GM18520 (cell line): ENCODE measurements at regions not wholly inside any gene's neighbourhood (a gene's known extent, or its start where the extent isn't known, plus 50 kb on each side); places are given as distances from the start of the nearest gene placed in this dataset.
A peak's percentile ranks its signal among the peaks of the same experiment; 100 is the strongest.
"Not testable (repeated sequence)": the region's sequence is repeated elsewhere in the genome, so short reads cannot be mapped to it uniquely, and the experiment has no call there.

ENCODE experiments used
- ATAC-seq: cut with Tn5 transposase; IDR thresholded peaks from one replicate; pipeline ENCODE4 v1.9.1; 2021; ENCODE audit not compliant: unreplicated experiment

- no peak for ATAC-seq
These were observed 203.3 kb upstream of the LMCD1 start for GRCh38 chr3:8298021-8298954.

DNA sequence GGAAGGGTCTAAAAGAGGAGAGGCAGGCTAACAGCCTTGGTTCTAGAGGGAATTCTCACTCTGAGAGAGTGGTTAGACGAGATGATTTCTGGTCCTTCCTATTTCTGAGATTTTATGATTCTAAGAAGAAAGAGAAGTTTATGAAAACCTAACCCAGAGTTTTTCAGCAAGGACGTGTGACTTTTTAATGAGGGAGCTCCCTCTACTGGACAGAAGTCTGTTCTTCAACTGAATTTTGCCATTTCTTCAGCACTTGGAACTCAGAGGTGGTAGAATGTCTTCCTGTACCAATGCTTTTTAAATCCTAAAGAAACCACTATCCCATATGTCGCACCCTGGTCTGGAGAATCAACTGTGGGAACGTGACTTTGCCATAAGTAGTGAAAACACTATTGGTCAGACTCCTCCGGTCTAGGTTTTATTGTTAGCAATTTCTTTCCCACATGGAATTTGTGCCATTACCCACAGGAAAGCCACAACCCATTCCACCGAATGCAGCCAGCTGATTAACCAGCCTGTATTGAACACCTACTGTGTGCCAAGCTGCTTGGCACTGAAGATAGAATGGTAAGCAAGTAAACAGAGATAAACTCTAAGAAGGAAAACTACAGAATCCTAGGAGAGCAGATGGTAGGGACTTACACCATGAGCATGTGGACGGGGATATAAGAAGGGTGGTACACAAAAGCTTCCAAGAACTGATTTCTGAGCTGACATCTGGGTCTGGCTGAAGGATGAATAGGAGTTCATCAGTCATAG, 199.5 kb upstream of the LMCD1 start:
- ATAC-seq = no peak

GRCh38 chr3:8303466-8303865, 198.2 kb upstream of the LMCD1 start:
- ATAC-seq = no peak

DNA sequence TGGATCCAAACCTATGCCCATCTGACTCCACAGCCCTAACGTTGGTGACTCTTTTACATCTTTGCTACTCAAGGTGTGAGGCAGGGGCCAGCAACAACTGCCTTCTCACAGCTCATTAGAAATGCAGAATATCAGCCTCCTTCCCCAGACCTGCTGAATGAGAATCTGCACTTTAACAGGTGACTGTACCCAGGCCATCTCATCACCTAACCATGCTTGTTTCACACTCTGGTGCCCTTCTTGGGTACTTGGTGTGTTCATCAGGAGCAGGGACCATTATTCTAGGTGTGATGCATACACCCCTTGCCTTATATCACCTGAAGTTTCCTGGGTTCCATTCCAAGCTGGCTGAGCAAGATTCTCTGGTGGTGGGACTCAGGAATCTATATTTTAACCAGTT, 196.3 kb upstream of the LMCD1 start:
- no peak for ATAC-seq

GRCh38 chr3:8307545-8308110, 194.0 kb upstream of the LMCD1 start:
- no peak for ATAC-seq

- no peak for ATAC-seq
These were observed 190.3 kb upstream of the LMCD1 start for GRCh38 chr3:8311321-8311720.

GRCh38 chr3:8312685-8313084, 188.9 kb upstream of the LMCD1 start:
- no peak for ATAC-seq

GRCh38 chr3:8313560-8314267, 187.9 kb upstream of the LMCD1 start:
- ATAC-seq = no peak

DNA sequence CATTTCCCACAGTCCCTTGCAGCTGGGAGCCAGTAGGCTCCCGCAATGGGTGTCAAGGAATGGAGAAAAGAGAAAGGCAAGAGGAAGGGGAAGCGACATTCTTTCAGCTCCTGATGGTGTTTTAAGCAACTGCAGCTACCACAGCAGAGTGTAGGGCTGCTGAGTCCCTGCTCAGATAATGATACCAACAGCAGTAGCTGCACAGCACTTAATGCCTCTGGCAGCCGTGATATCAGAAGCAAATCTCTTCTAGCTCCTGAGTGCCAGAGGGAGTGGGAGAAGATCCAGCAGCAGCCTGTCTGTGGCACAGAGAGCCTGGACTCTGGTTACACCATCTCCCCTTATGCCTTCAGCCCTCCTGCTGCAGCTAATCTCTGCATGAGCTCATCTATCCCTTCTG, 186.1 kb upstream of the LMCD1 start:
- ATAC-seq = not testable (repeated sequence)

DNA sequence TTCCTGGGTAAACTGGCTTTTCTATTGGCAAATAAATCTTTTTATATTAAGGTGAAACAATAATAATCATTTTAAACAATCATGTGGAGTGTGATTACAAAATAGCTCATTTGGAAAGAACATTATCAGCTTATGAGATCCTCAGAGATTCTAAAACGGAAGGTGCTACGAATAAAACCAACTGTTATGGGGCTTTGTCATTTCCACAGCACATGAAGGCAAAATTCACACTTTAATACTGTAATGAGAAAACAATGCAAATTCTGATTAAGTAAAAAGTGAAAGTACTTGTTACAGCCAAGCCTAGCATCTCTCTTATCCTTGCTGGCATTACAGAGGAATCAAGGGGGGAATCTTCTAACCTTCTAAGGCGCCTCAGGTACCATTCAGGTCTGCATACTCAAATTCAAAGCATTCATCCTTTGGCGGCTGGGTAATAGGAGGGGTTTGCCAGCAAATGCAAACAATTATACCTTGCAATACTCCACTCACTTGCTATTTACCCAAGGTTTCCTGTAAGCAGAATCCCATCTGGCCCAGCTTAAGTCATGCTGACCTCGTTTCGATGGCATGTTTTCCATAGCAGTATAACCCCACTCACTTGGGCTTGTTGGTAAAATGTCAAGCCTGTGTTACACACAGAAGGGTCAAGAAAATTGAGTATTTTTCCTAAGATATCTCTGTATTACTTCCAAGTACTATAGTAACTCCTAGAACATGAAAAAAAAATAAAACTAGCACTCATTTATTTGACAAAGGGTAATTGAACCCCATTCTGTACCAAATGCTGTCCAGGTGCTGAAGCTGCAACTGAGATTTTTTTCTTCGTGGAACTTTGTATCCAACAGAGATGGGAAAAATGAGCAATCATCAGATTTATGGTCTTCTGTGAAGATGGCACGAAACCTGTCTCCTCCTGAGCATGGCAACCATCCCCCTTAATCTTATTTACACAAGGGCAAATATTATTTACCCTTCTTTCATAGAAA, 183.7 kb upstream of the LMCD1 start:
- ATAC-seq = no peak

DNA sequence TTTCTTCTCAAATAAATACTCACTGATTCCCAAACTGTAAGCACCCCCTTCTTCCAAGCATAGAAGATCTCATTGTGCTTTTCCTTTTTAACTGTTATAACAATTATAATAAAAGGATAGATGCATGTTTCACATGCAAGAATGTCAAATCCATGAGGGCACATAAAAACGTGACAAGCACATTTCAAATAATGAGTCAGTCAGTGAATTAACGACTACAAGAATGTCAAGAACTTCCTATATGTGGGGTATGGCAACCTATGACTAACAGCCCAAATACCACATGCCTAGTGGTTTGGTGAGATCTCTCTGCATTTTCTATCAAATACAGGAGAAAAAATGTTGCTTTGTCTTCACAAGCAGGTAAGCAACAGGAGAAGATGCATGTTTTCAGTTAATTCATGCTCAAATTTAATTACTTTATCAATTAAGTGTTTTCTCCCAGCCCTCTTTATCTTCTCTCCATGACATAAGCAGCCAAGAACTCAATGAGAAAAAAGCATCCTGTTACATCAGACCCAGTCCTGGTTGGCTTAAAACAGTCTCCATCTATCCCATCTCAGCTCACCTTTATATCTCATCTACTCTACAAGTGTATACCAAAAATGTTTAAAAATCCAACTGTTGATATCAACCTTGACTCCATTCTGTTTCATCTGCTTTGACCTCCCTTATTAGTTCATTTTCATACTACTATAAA, 181.5 kb upstream of the LMCD1 start:
- ATAC-seq = no peak

DNA sequence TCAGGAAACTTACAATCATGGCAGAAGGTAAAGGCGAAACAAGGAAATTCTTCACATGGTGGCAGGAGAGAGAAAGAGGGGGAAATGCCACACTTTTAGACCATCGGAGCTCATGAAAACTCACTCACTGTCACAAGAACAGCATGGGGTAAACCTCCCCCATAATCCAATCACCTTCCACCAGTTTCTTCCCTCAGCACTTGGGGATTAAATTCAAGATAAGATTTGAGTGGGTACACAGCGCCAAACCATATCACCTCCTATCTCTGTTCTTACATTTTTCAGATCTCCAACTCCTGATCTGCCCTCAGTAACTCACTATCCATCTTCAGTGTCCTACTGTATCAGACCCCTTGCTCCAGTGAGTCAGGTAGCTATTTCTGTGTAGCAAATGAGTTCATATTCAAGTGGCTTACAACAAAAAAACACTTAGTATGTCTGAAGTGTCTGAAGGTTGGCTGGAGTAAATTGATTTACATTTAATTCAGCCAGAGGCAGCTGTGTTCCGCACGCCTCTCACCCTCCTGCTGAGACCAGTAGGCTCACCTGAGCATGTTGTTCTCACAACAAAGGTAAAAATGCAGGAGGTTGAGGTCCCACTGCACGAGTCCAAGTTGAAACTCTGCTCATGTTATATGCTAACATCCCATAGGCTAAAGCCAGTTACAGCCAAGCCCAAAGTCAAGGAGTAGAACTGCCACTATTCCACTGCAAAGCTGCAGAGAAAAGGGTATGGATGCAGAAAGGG, 180.7 kb upstream of the LMCD1 start:
- no peak for ATAC-seq

GRCh38 chr3:8324747-8325146, 176.9 kb upstream of the LMCD1 start:
- peak; percentile 63 for ATAC-seq

GRCh38 chr3:8325306-8325705, 176.3 kb upstream of the LMCD1 start:
- ATAC-seq = no peak

GRCh38 chr3:8325833-8326232, 175.8 kb upstream of the LMCD1 start:
- ATAC-seq = not testable (repeated sequence)

GRCh38 chr3:8327739-8328138, 173.9 kb upstream of the LMCD1 start:
- ATAC-seq = no peak

DNA sequence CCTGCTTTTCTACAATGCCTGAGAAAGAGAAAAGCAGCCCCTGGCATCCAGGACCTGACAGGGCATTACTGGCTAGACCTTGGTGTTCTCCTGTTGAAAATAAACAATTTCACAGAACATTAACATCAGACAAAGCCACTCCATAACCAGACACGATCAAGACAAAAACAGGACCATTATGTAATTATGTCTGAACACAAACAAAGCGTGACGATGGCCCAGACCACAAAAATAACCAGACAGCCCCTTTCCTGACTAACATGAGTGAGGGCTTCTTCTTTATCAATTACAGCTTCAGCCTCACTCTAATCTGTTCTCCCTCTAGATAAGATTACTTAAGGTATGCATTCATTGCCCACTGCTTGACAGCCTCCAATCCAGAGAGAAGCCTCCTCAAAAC, 172.7 kb upstream of the LMCD1 start:
- ATAC-seq = no peak

GRCh38 chr3:8329598-8329997, 172.0 kb upstream of the LMCD1 start:
- ATAC-seq = no peak

DNA sequence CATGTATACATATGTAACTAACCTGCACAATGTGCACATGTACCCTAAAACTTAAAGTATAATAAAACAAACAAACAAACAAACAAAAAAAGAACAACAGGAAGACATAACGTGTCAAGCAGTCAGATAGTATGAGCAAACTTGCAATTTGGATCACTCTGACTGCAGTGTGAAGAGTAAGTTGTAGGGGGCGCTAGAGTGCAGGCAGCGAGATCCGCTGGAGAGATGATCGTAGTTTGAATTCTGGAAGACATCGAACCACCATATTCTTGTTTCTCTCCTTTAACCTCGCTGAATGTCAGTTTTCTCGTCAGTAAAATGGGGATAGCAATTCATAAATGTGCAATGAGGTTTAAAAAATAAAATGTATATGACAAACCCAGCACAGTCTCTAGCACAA, 165.2 kb upstream of the LMCD1 start:
- no peak for ATAC-seq
